ENCODE measurements at regions not wholly inside any gene's neighbourhood (a gene's known extent, or its start where the extent isn't known, plus 50 kb on each side); places are given as distances from the start of the nearest gene placed in this dataset.
"Not testable (repeated sequence)": the region's sequence is repeated elsewhere in the genome, so short reads cannot be mapped to it uniquely, and the experiment has no call there.

- Histone ChIP-seq H3K4me3 (ENCODE audit: low read depth, low read length, poor library complexity, severe bottlenecking) (no peak overlapping the region), H3K9me2 (ENCODE audit: insufficient read depth, low read length) (no peaks in the 10 kb centered on the region), H3K4me2 (ENCODE audit: low read length) (no peak overlapping the region), H3K36me3 (ENCODE audit: insufficient read depth, low read length) (no peaks in the 10 kb centered on the region), H3K9me3 (ENCODE audit: low read length) (no peaks in the 10 kb centered on the region), H3K4me1 (ENCODE audit: insufficient read depth, low read length, poor library complexity, severe bottlenecking) (no peaks in the 10 kb centered on the region), H3K79me2 (ENCODE audit: insufficient read depth, low read depth, low read length) (no peaks in the 10 kb centered on the region), H2AFZ (ENCODE audit: low read length) (no peak overlapping the region), H3K27ac (ENCODE audit: low read depth, low read length, poor library complexity, severe bottlenecking) (no peak overlapping the region), H4K20me1 (ENCODE audit: insufficient read depth, low read length) (no peaks in the 10 kb centered on the region)
- no peak for TF ChIP-seq EZH2phosphoT487 (IDR thresholded peaks at IDR 0.05; ENCODE audit: borderline replicate concordance, low read depth, low read length)
- TF ChIP-seq CTCF (conservative IDR thresholded peaks at IDR 0.05; ENCODE audit: low read length): no peak
- ChIA-PET POLR2A (no interaction called here), CTCF (ENCODE audit: unreplicated experiment) (no interaction called here)
- no peak for DNase-seq (ENCODE audit: low spot score)
- intact Hi-C loops (cut with micrococcal nuclease; ENCODE audit: unreplicated experiment): no loop called here
- BruUV-seq (replicated peaks): no TSS peak
These were observed 765.7 kb upstream of the POU3F4 start for GRCh38 chrX:82742351-82742750.

- H3K4me2 ChIP-seq (ENCODE audit: low read length); H3K9me2 ChIP-seq (ENCODE audit: insufficient read depth, low read length); H3K4me3 ChIP-seq (ENCODE audit: low read depth, low read length, poor library complexity, severe bottlenecking); H3K36me3 ChIP-seq (ENCODE audit: insufficient read depth, low read length); H2AFZ ChIP-seq (ENCODE audit: low read length); H4K20me1 ChIP-seq (ENCODE audit: insufficient read depth, low read length); H3K4me1 ChIP-seq (ENCODE audit: insufficient read depth, low read length, poor library complexity, severe bottlenecking); BruUV-seq (replicated peaks); H3K27ac ChIP-seq (ENCODE audit: low read depth, low read length, poor library complexity, severe bottlenecking); CTCF ChIA-PET (ENCODE audit: unreplicated experiment); intact Hi-C loops (cut with micrococcal nuclease; ENCODE audit: unreplicated experiment); H3K9me3 ChIP-seq (ENCODE audit: low read length); POLR2A ChIA-PET; H3K79me2 ChIP-seq (ENCODE audit: insufficient read depth, low read depth, low read length); DNase-seq (ENCODE audit: low spot score): not testable (repeated sequence)
These were observed 762.4 kb upstream of the POU3F4 start for GRCh38 chrX:82745725-82746124.

GRCh38 chrX:82748906-82749505 lies 759.1 kb upstream of the POU3F4 start:
- no peaks in the 10 kb centered on the region for H3K9me2 ChIP-seq (ENCODE audit: insufficient read depth, low read length)
- POLR2A ChIA-PET: no interaction called here
- no peak for DNase-seq (ENCODE audit: low spot score)
- no peak overlapping the region for H2AFZ ChIP-seq (ENCODE audit: low read length)
- H3K79me2 ChIP-seq (ENCODE audit: insufficient read depth, low read depth, low read length): no peaks in the 10 kb centered on the region
- H4K20me1 ChIP-seq (ENCODE audit: insufficient read depth, low read length): no peaks in the 10 kb centered on the region
- TF ChIP-seq EZH2phosphoT487 (IDR thresholded peaks at IDR 0.05; ENCODE audit: borderline replicate concordance, low read depth, low read length) (no peak), CTCF (conservative IDR thresholded peaks at IDR 0.05; ENCODE audit: low read length) (no peak)
- CTCF ChIA-PET (ENCODE audit: unreplicated experiment): no interaction called here
- no peaks in the 10 kb centered on the region for H3K9me3 ChIP-seq (ENCODE audit: low read length)
- no peak overlapping the region for H3K27ac ChIP-seq (ENCODE audit: low read depth, low read length, poor library complexity, severe bottlenecking)
- no peak overlapping the region for H3K4me2 ChIP-seq (ENCODE audit: low read length)
- no peaks in the 10 kb centered on the region for H3K36me3 ChIP-seq (ENCODE audit: insufficient read depth, low read length)
- H3K4me3 ChIP-seq (ENCODE audit: low read depth, low read length, poor library complexity, severe bottlenecking): no peak overlapping the region
- no TSS peak for BruUV-seq (replicated peaks)
- no peaks in the 10 kb centered on the region for H3K4me1 ChIP-seq (ENCODE audit: insufficient read depth, low read length, poor library complexity, severe bottlenecking)
- intact Hi-C loops (cut with micrococcal nuclease; ENCODE audit: unreplicated experiment): no loop called here
